Gastrocnemius medialis (tissue), 4 donors: ENCODE measurements at regions not wholly inside any gene's neighbourhood (a gene's known extent, or its start where the extent isn't known, plus 50 kb on each side); places are given as distances from the start of the nearest gene placed in this dataset.
"Not testable (repeated sequence)": the region's sequence is repeated elsewhere in the genome, so short reads cannot be mapped to it uniquely, and the experiment has no call there.

Source experiments
- CTCF ChIP-seq, 5 experiments: fragments of 450-650 bp in 3 of 5; fragments of 200-600 bp in 2 of 5; sonication (generic) in 2 of 5; IDR thresholded peaks in 4 of 5; conservative IDR thresholded peaks in 1 of 5; 1 replicate in 4 of 5; 2 replicates in 1 of 5; pipeline ENCODE4 v1.5.1; 2016 to 2019; ENCODE audit warnings: antibody characterized with exemption in 5 of 5, mild to moderate bottlenecking in 3 of 5, moderate library complexity in 3 of 5
- POLR2A ChIP-seq, 2 donors: fragments of 450-650 bp; IDR thresholded peaks; one replicate each; pipeline ENCODE4 v1.6.1; 2017; ENCODE audit warnings: antibody characterized with exemption in 2 of 2, mild to moderate bottlenecking in 2 of 2, moderate library complexity in 2 of 2

DNA sequence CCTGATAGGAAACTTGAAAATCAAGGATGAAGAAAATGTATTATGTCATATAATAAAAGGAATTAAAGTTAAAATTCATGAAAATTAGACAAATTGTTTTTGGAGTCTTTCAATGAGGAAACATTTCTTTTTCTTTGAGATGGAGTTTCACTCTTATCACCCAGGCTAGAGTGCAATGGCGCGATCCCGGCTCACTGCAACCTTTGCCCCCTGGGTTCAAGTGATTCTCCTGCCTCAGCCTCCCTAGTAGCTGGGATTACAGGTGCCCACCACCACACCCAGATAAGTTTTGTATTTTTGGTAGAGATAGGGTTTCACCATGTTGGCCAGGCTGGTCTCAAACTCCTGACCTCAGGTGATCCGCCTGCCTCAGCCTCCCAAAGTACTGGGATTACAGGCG is 285.7 kb downstream of the CYRIA start:
- TF ChIP-seq CTCF (IDR thresholded peaks at IDR 0.05 in 4 of 5, conservative IDR thresholded peaks at IDR 0.05 in 1 of 5); POLR2A (IDR thresholded peaks at IDR 0.05): not testable (repeated sequence)
